Spleen (tissue), 11 donors: ENCODE measurements at regions not wholly inside any gene's neighbourhood (a gene's known extent, or its start where the extent isn't known, plus 50 kb on each side); places are given as distances from the start of the nearest gene placed in this dataset.

Source experiments
- DNase-seq: peaks from one replicate; pipeline ENCODE4 v3.0.0-alpha.2; 2020
- H3K27ac ChIP-seq, 8 donors: fragments of 200-600 bp; sonication (generic) in 7 of 8; 1 replicate in 4 of 8; 2 replicates in 4 of 8; pipeline versions ENCODE4 v1.5.0 to v1.8.0; 2016 to 2021; ENCODE audit warnings: inconsistent platforms in 4 of 8, mild to moderate bottlenecking in 4 of 8, moderate library complexity in 1 of 8
- H3K27me3 ChIP-seq, 7 donors: fragments of 200-600 bp; sonication (generic) in 6 of 7; replicated peaks in 1 of 7; 1 replicate in 4 of 7; 2 replicates in 3 of 7; pipeline versions ENCODE4 v1.5.0 to v1.8.0; 2016 to 2021; ENCODE audit warnings: inconsistent platforms in 3 of 7, mild to moderate bottlenecking in 1 of 7
- H3K36me3 ChIP-seq, 6 donors: fragments of 200-600 bp; sonication (generic) in 5 of 6; 1 replicate in 4 of 6; 2 replicates in 2 of 6; pipeline versions ENCODE4 v1.5.0 to v1.8.0; 2016 to 2021; ENCODE audit warnings: inconsistent platforms in 2 of 6
- H3K4me1 ChIP-seq, 6 donors: fragments of 200-600 bp; sonication (generic) in 5 of 6; 1 replicate in 3 of 6; 2 replicates in 3 of 6; pipeline versions ENCODE4 v1.5.0 to v1.8.0; 2016 to 2021; ENCODE audit warnings: inconsistent platforms in 3 of 6
- H3K4me3 ChIP-seq, 8 donors: fragments of 200-600 bp; sonication (generic) in 7 of 8; 1 replicate in 4 of 8; 2 replicates in 4 of 8; pipeline versions ENCODE4 v1.5.0 to v1.8.0; 2016 to 2021; ENCODE audit warnings: inconsistent platforms in 4 of 8, mild to moderate bottlenecking in 4 of 8, moderate library complexity in 2 of 8
- H3K9me3 ChIP-seq, 8 donors: fragments of 200-600 bp; sonication (generic) in 7 of 8; 1 replicate in 4 of 8; 2 replicates in 4 of 8; pipeline versions ENCODE4 v1.5.0 to v1.8.0; 2016 to 2021; ENCODE audit warnings: inconsistent platforms in 4 of 8
- POLR2A ChIP-seq, 3 donors: fragments of 450-650 bp; IDR thresholded peaks; one replicate each; pipeline ENCODE4 v1.5.1; 2017; ENCODE audit warnings: antibody characterized with exemption in 3 of 3, mild to moderate bottlenecking in 1 of 3
- POLR2AphosphoS5 ChIP-seq, 3 donors: sonication (generic); formaldehyde crosslinking; IDR thresholded peaks; one replicate each; pipeline ENCODE4 v1.5.1; 2017; ENCODE audit warnings: antibody characterized with exemption in 3 of 3
- WGBS, 5 donors: extraction: QIAGEN DNeasy Blood & Tissue Kit in 3 of 5; methylation state at CpG; one replicate each; pipeline versions ENCODE4 v1.1.5 to v1.1.7; 2013 to 2018; 5-methylcytosine and 5-hydroxymethylcytosine counted together
- intact Hi-C: fragments of 100-400 bp; cut with DNase I; formaldehyde crosslinking; loops from one replicate; pipeline ENCODE4 v1.15.0; 2023; ENCODE audit warnings: low total_unique reads
- TF ChIP-seq, protein P1 (sequence below), 11 experiments: fragments of 200-600 bp in 7 of 11; fragments of 450-650 bp in 4 of 11; sonication (generic) in 4 of 11; IDR thresholded peaks in 8 of 11; conservative IDR thresholded peaks in 3 of 11; 1 replicate in 7 of 11; 2 replicates in 4 of 11; pipeline versions ENCODE4 v1.4.0 to v1.8.0; 2016 to 2021; ENCODE audit warnings: antibody characterized with exemption in 11 of 11, inconsistent platforms in 4 of 11, mild to moderate bottlenecking in 1 of 11
- donor health status: healthy with polysubstance abuse.
- donor health status: DM: no; HTN: no; CAD: no; lungs with moderate emphysema.
- donor health status: DM: no; HTN: no; CAD: no.
- donor health status: Bipolar disorder and iron deficiency.
- donor health status: healthy.
- donor health status: DM: no; HTN: no; CAD: no.
- donor health status: DM: yes; HTN: yes; CAD: no.

DNA sequence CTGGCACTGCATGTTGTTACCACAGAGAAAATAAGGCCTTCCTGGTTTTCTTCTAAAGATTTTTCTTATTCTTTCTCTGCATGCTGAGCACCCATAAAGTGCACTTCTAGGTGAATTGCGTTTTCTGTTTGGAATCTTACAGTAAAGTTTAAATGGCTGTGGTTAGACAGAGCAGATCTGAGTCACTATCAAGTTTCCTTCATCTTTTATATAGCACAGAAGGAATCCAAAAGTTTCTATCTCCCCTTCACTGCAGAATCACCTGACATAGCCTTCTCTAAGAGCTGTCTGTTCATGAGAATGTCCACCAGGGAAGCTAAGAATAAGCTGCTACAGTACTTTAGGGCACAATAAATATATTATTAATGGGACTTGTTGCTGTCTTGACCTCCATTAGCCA, 455.5 kb upstream of the FAM241A start:
- TF ChIP-seq, protein P1, sequence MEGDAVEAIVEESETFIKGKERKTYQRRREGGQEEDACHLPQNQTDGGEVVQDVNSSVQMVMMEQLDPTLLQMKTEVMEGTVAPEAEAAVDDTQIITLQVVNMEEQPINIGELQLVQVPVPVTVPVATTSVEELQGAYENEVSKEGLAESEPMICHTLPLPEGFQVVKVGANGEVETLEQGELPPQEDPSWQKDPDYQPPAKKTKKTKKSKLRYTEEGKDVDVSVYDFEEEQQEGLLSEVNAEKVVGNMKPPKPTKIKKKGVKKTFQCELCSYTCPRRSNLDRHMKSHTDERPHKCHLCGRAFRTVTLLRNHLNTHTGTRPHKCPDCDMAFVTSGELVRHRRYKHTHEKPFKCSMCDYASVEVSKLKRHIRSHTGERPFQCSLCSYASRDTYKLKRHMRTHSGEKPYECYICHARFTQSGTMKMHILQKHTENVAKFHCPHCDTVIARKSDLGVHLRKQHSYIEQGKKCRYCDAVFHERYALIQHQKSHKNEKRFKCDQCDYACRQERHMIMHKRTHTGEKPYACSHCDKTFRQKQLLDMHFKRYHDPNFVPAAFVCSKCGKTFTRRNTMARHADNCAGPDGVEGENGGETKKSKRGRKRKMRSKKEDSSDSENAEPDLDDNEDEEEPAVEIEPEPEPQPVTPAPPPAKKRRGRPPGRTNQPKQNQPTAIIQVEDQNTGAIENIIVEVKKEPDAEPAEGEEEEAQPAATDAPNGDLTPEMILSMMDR (IDR thresholded peaks at IDR 0.05 in 8 of 11, conservative IDR thresholded peaks at IDR 0.05 in 3 of 11): no peak
- TF ChIP-seq POLR2AphosphoS5 (IDR thresholded peaks at IDR 0.05): no peak
- no peak for TF ChIP-seq POLR2A (IDR thresholded peaks at IDR 0.05)
- intact Hi-C loops: no loop called here
- no peaks in the 10 kb centered on the region for H3K27me3 ChIP-seq
- DNase-seq: no peak
- WGBS, 5 donors: 0 to 54% (median 48%) methylated on average over 1 of the region's 1 CpG
- H3K9me3 ChIP-seq: no peaks in the 10 kb centered on the region
- no peaks in the 10 kb centered on the region for H3K36me3 ChIP-seq
- no peak overlapping the region for H3K4me3 ChIP-seq
- no peak overlapping the region for H3K27ac ChIP-seq
- no peaks in the 10 kb centered on the region for H3K4me1 ChIP-seq

DNA sequence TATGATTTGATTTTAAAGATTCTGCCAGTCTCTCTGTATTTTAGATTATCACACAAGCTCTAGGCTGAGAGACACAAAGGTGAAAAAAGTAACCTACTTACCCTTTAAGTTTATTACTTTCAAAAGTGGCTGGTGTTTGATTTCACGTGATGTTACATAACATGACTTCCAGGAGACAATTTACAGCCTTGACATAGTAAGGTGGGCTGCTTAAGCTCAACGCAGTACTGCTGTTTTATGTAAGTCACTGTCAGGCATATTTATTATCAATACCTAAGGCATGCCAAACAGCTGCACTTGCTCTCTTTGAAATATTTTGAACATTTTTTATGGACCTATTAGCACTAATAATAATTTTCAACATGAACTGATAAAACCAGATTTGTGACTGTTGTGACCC, 451.5 kb upstream of the FAM241A start:
- H3K27ac ChIP-seq: no peak overlapping the region
- H3K4me3 ChIP-seq: no peak overlapping the region
- no peak for TF ChIP-seq POLR2AphosphoS5 (IDR thresholded peaks at IDR 0.05)
- TF ChIP-seq POLR2A (IDR thresholded peaks at IDR 0.05): no peak
- TF ChIP-seq, protein P1 (IDR thresholded peaks at IDR 0.05 in 8 of 11, conservative IDR thresholded peaks at IDR 0.05 in 3 of 11): no peak
- intact Hi-C loops: no loop called here
- H3K27me3 ChIP-seq: no peaks in the 10 kb centered on the region
- no peaks in the 10 kb centered on the region for H3K36me3 ChIP-seq
- DNase-seq: no peak
- H3K4me1 ChIP-seq: no peaks in the 10 kb centered on the region
- H3K9me3 ChIP-seq: no peaks in the 10 kb centered on the region
- 60 to 81% (median 70%) methylated on average over 2 of the region's 2 CpGs for WGBS, 5 donors

DNA sequence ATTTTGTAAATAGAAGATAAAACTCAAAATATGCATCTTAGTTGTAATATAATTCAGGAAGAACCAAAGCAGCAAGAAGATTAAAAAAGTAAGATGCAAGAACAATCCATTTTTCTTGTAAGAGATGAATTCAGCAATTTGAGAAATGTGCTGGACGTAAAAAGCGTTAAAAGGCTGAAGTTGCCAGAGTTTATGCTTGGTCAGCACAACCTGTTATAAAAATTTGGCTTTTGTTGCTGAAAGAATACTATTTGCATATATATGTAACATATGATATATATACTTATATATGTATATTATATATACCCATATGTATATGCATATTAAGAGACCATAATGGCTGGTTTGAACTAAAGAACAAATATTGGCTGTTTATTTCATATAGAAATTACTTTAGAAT, 449.6 kb upstream of the FAM241A start:
- TF ChIP-seq POLR2AphosphoS5 (IDR thresholded peaks at IDR 0.05) (no peak), POLR2A (IDR thresholded peaks at IDR 0.05) (no peak)
- TF ChIP-seq, protein P1 (IDR thresholded peaks at IDR 0.05 in 8 of 11, conservative IDR thresholded peaks at IDR 0.05 in 3 of 11): no peak
- Histone ChIP-seq H3K36me3 (no peaks in the 10 kb centered on the region), H3K27me3 (no peaks in the 10 kb centered on the region), H3K9me3 (no peaks in the 10 kb centered on the region), H3K4me1 (no peaks in the 10 kb centered on the region), H3K27ac (no peak overlapping the region), H3K4me3 (no peak overlapping the region)
- DNase-seq: no peak
- intact Hi-C loops: no loop called here
- 88 to 96% (median 93%) methylated on average over 2 of the region's 2 CpGs for WGBS, 5 donors

DNA sequence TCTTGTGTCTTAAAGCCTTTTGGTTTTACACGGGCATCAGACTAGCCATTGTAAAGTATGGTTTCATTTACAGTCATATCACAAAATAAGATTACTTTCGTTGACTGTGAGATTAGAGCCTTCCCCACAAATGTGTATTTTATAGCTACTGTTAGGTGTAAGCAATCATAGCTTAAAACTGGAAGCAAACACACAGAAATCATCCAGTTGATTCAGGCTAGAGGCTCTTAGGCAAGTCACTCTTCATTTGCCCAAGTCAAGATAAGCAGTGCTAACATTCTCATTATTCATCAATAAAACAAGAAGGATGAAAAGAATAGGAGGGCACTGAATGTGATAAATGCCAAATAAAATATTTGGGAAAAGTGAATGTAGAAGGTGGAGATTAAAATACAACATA, 448.7 kb upstream of the FAM241A start:
- no peaks in the 10 kb centered on the region for H3K9me3 ChIP-seq
- 62 to 75% (median 63%) methylated on average over 2 of the region's 2 CpGs for WGBS, 5 donors
- no peak overlapping the region for H3K27ac ChIP-seq
- no peaks in the 10 kb centered on the region for H3K4me1 ChIP-seq
- H3K27me3 ChIP-seq: no peaks in the 10 kb centered on the region
- TF ChIP-seq POLR2AphosphoS5 (IDR thresholded peaks at IDR 0.05) (no peak), POLR2A (IDR thresholded peaks at IDR 0.05) (no peak)
- TF ChIP-seq, protein P1 (IDR thresholded peaks at IDR 0.05 in 8 of 11, conservative IDR thresholded peaks at IDR 0.05 in 3 of 11): no peak
- no peak overlapping the region for H3K4me3 ChIP-seq
- H3K36me3 ChIP-seq: no peaks in the 10 kb centered on the region
- intact Hi-C loops: no loop called here
- DNase-seq: no peak
